HepG2 (cell line): ENCODE measurements at regions not wholly inside any gene's neighbourhood (a gene's known extent, or its start where the extent isn't known, plus 50 kb on each side); places are given as distances from the start of the nearest gene placed in this dataset.
A peak's percentile ranks its signal among the peaks of the same experiment; 100 is the strongest.

Experiments
- ATAC-seq: fragments of 200-7000 bp; cut with Tn5 transposase; 3 replicates; pipeline ENCODE4 v1.9.1; 2020; ENCODE audit warnings: mild to moderate bottlenecking, moderate library complexity
- BruUV-seq: library from RNA; stranded (reverse); fragments of 400-500 nt; replicated peaks from 2 replicates; lab custom pipeline; 2021; lab: Mats Ljungman, UMichigan
- CTCF ChIA-PET: fragments of 300-600 bp; formaldehyde crosslinking; extraction: SDS; loops from one replicate; lab custom pipeline; 2021; ENCODE audit warnings: low total read pairs, inconsistent platforms, low intra/inter-chr PET ratio; lab: Yijun Ruan, JAX
- POLR2A ChIA-PET: fragments of 350-600 bp; sonication (Branson Sonifier 250); formaldehyde crosslinking; loops from one replicate; lab custom pipeline; 2020; ENCODE audit warnings: antibody characterized with exemption, inconsistent platforms; lab: Yijun Ruan, JAX
- DNase-seq: peaks from one replicate; pipeline ENCODE4 v3.0.0-alpha.2; 2015; ENCODE audit warnings: low spot score
- FAIRE-seq: peaks from 3 replicates; lab custom pipeline; 2011; peaks lifted over from hg19 to GRCh38; lab: Jason Lieb, UNC
- H2AFZ ChIP-seq: one replicate; pipeline ENCODE4 v1.6.1; 2011; ENCODE audit warnings: low read length, inconsistent platforms
- H3K27ac ChIP-seq: fragments of 300-600 bp; 3 replicates; pipeline ENCODE4 v1.8.0; 2011; ENCODE audit warnings: mixed run types, mild to moderate bottlenecking, mixed read lengths, low read length, inconsistent platforms; ENCODE audit not compliant: insufficient read depth; ENCODE audit errors: extremely low read length
- H3K27me3 ChIP-seq, 2 experiments: fragments of 200-600 bp in 1 of 2; 2 replicates in 1 of 2; 3 replicates in 1 of 2; pipeline versions ENCODE4 v1.6.0 to v1.8.0; 2011; ENCODE audit warnings: low read length in 2 of 2, mild to moderate bottlenecking in 2 of 2, moderate library complexity in 2 of 2, inconsistent platforms in 1 of 2; ENCODE audit not compliant: insufficient read depth in 2 of 2, control insufficient read depth in 1 of 2
- H3K36me3 ChIP-seq, 2 experiments: fragments of 200-600 bp in 1 of 2; replicated peaks in 1 of 2; 2 replicates in 1 of 2; 3 replicates in 1 of 2; pipeline versions ENCODE4 v1.5.1 to v1.8.0; 2011; ENCODE audit warnings: low read length in 2 of 2, inconsistent platforms in 1 of 2; ENCODE audit not compliant: insufficient read depth in 2 of 2, control insufficient read depth in 1 of 2
- H3K4me1 ChIP-seq: 2 replicates; pipeline ENCODE4 v1.5.1; 2012; ENCODE audit warnings: low read length, inconsistent platforms; ENCODE audit not compliant: insufficient read depth
- H3K4me2 ChIP-seq: 2 replicates; pipeline ENCODE4 v1.6.0; 2011; ENCODE audit warnings: low read depth, low read length, inconsistent platforms
- H3K4me3 ChIP-seq, 3 experiments: fragments of 200-600 bp in 1 of 3; sonication (generic), shearing (Covaris generic) in 1 of 3; replicated peaks in 1 of 3; 2 replicates each; pipeline ENCODE4 v1.5.1; 2011 to 2016; ENCODE audit warnings: low read length in 3 of 3, inconsistent platforms in 2 of 3, low read depth in 2 of 3, mild to moderate bottlenecking in 2 of 3, control low read depth in 1 of 3, mixed read lengths in 1 of 3; ENCODE audit not compliant: insufficient read depth in 1 of 3
- H3K79me2 ChIP-seq: one replicate; pipeline ENCODE4 v1.6.1; 2011; ENCODE audit warnings: low read length, inconsistent platforms; ENCODE audit not compliant: insufficient read depth
- H3K9ac ChIP-seq: 2 replicates; pipeline ENCODE4 v1.6.0; 2011; ENCODE audit warnings: mild to moderate bottlenecking, low read depth, low read length, inconsistent platforms; ENCODE audit not compliant: insufficient read depth
- H3K9me3 ChIP-seq: 2 replicates; pipeline ENCODE4 v1.5.1; 2012; ENCODE audit warnings: mild to moderate bottlenecking, low read length
- H4K20me1 ChIP-seq: 2 replicates; pipeline ENCODE4 v1.6.0; 2011; ENCODE audit warnings: inconsistent platforms, mild to moderate bottlenecking, low read length, moderate library complexity; ENCODE audit not compliant: insufficient read depth
- CEBPB ChIP-seq: IDR thresholded peaks from 2 replicates; pipeline ENCODE4 v1.6.1; 2011; ENCODE audit warnings: low read depth, low read length, improper control_type of control experiment, borderline replicate concordance
- CENPT ChIP-seq: sonication (generic); formaldehyde crosslinking; IDR thresholded peaks from 2 replicates; pipeline ENCODE4 v1.8.0; 2022; ENCODE audit warnings: low read depth, mild to moderate bottlenecking, moderate library complexity, missing genetic modification reagents
- EP300 ChIP-seq, 3 experiments: sonication (generic) in 1 of 3; formaldehyde crosslinking in 1 of 3; IDR thresholded peaks; 2 replicates each; pipeline versions ENCODE4 v1.5.1 to v1.6.1; 2011 to 2020; ENCODE audit warnings: low read depth in 2 of 3, low read length in 2 of 3, borderline replicate concordance in 1 of 3, improper control_type of control experiment in 1 of 3, mild to moderate bottlenecking in 1 of 3, missing genetic modification reagents in 1 of 3, moderate library complexity in 1 of 3
- FOXP1 ChIP-seq, 2 experiments: fragments of 450-650 bp in 1 of 2; IDR thresholded peaks; 2 replicates each; pipeline ENCODE4 v1.6.1; 2017 to 2018; ENCODE audit warnings: antibody characterized with exemption in 1 of 2
- SOX6 ChIP-seq, 2 experiments: fragments of 450-650 bp in 1 of 2; sonication (generic) in 1 of 2; formaldehyde crosslinking in 1 of 2; IDR thresholded peaks; 2 replicates each; pipeline versions ENCODE4 v1.4.0 to v1.6.1; 2017 to 2020; ENCODE audit warnings: antibody characterized with exemption in 1 of 2, mild to moderate bottlenecking in 1 of 2, missing genetic modification reagents in 1 of 2
- THYN1 ChIP-seq: sonication (generic); formaldehyde crosslinking; IDR thresholded peaks from 2 replicates; pipeline ENCODE4 v1.8.1; 2023; ENCODE audit warnings: low read depth, mild to moderate bottlenecking, moderate library complexity, missing genetic modification reagents, borderline replicate concordance
- ZNF136 ChIP-seq: sonication (generic); formaldehyde crosslinking; IDR thresholded peaks from 2 replicates; pipeline ENCODE4 v1.8.1; 2022; ENCODE audit warnings: low read depth, mild to moderate bottlenecking, moderate library complexity, missing genetic modification reagents
- ZNF724P ChIP-seq: sonication (generic); formaldehyde crosslinking; IDR thresholded peaks from 2 replicates; pipeline ENCODE4 v1.8.0; 2022; ENCODE audit warnings: missing genetic modification reagents, borderline replicate concordance
- ZNF768 ChIP-seq: sonication (generic); formaldehyde crosslinking; IDR thresholded peaks from 2 replicates; pipeline ENCODE4 v1.4.0; 2020; ENCODE audit warnings: missing genetic modification reagents
- WGBS: methylation state at CpG from one replicate; pipeline ENCODE4 v1.1.6; 2017; ENCODE audit warnings: low lambda C conversion rate; 5-methylcytosine and 5-hydroxymethylcytosine counted together
- in situ Hi-C: cut with HindIII; loops from 2 replicates; pipeline ENCODE4 v1.10.0; 2017; ENCODE audit warnings: low pct_unique_long_range_greater_than_20kb; ENCODE audit not compliant: extremely low pct_ligation_motif_present
- intact Hi-C: fragments of 100-400 bp; cut with micrococcal nuclease; formaldehyde crosslinking; loops from one replicate; pipeline ENCODE4 v1.10.0; 2022; ENCODE audit not compliant: unreplicated experiment
- TF ChIP-seq, protein P1 (sequence below): sonication (generic); formaldehyde crosslinking; conservative IDR thresholded peaks from 2 replicates; pipeline ENCODE4 v1.8.0; 2022; ENCODE audit warnings: missing genetic modification reagents
- TF ChIP-seq, protein P2 (sequence below): IDR thresholded peaks from 2 replicates; pipeline ENCODE4 v1.6.1; 2016; ENCODE audit warnings: missing genetic modification reagents, missing compliant biosample characterization
- TF ChIP-seq, protein P3 (sequence below): sonication (generic); formaldehyde crosslinking; IDR thresholded peaks from 2 replicates; pipeline ENCODE4 v1.4.0; 2020; ENCODE audit warnings: missing genetic modification reagents
- TF ChIP-seq, protein P4 (sequence below): sonication (generic); formaldehyde crosslinking; IDR thresholded peaks from 2 replicates; pipeline ENCODE4 v1.8.0; 2022; ENCODE audit warnings: mild to moderate bottlenecking, missing genetic modification reagents, moderate library complexity
- TF ChIP-seq, protein P5 (sequence below): IDR thresholded peaks from 2 replicates; pipeline ENCODE4 v1.6.1; 2012; ENCODE audit warnings: low read depth, low read length, improper control_type of control experiment

DNA sequence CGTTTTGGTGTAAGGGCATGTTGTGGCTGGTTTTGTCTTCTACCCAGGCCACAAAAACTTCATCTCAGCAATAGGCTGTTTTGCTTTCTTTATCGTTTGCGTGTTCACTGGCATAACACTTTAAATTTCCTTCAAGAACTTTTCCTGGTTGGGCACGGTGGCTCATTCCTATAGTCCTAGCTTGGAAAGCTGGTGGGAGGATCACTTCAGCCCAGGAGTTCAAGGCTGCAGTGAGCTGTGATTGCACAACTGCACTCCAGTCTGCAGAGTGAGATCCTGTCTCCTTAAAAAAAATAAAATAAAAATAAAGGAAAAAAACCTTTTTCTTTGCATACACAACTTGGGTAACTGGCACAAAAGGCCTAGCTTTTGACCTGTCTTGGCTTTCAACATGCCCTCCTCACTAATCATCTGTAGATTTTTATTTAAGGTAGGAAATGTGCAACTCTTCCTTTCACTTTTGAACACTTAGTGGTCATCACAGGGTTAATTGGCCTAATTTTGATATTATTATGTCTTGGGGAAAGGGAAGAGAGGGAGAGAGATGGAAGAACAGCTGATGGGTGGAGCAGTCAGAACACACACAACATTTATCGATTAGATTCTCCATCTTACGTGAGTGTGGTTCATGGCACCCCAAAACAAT is 78.9 kb upstream of the PSMA6 start:
- POLR2A ChIA-PET = interaction anchor here (0.7 to 3.9 kb wide), 9 partner anchors 10 to 230 kb away, joined by 3 to 36 read pairs (median 5); partner anchors contain the start of genes NFKBIA, PPP2R3C, PRORP and PSMA6
- ATAC-seq (peak; percentile 87), FAIRE-seq (peak; percentile 21), DNase-seq (peak; percentile 75)
- no peaks in the 10 kb centered on the region for H3K36me3 ChIP-seq
- H2AFZ ChIP-seq = no peak overlapping the region
- H3K9me3 ChIP-seq = no peaks in the 10 kb centered on the region
- in situ Hi-C loops (loop anchor here (5.0 kb wide), 1 partner anchor 194 kb away; no protein-coding TSS in a partner anchor), intact Hi-C loops (no loop called here)
- no peak overlapping the region for H3K9ac ChIP-seq
- H4K20me1 ChIP-seq = no peaks in the 10 kb centered on the region
- no peaks in the 10 kb centered on the region for H3K27me3 ChIP-seq
- CTCF ChIA-PET = no interaction called here
- no peak overlapping the region; the same call in 1 of the 2 replicates for H3K4me2 ChIP-seq
- no peak overlapping the region for H3K27ac ChIP-seq
- WGBS = 68% methylated on average over 6 of the region's 6 CpGs
- no TSS peak for BruUV-seq
- H3K4me1 ChIP-seq = peaks cover 25% of the 10 kb centered on the region
- no peaks in the 10 kb centered on the region for H3K79me2 ChIP-seq
- H3K4me3 ChIP-seq = no peak overlapping the region; a peak in 1 of 6 replicates
- TF ChIP-seq ZNF768 (CRISPR knock-in tag) (no peak), FOXP1 (IDR thresholded peaks at IDR 0.05) (no peak), FOXP1 (CRISPR knock-in tag; IDR thresholded peaks at IDR 0.05) (no peak), ZNF724P (CRISPR knock-in tag) (peak; percentile 62; the same call in 1 of the 2 replicates), THYN1 (CRISPR knock-in tag) (no peak), ZNF136 (CRISPR knock-in tag) (no peak), EP300 (IDR thresholded peaks at IDR 0.05; ENCODE audit: low read depth in 2 of 2, low read length in 2 of 2) (peak in 1 of 2 experiments; percentile 39; a peak in 1 of 4 replicates), EP300 (CRISPR knock-in tag; IDR thresholded peaks at IDR 0.05; ENCODE audit: borderline replicate concordance) (peak; percentile 11; the same call in 1 of the 2 replicates), CEBPB (peak; percentile 97; the same call in 1 of the 2 replicates), CENPT (CRISPR knock-in tag) (no peak), SOX6 (IDR thresholded peaks at IDR 0.05) (no peak), SOX6 (CRISPR knock-in tag; IDR thresholded peaks at IDR 0.05) (peak; percentile 53)
- TF ChIP-seq, protein P1, sequence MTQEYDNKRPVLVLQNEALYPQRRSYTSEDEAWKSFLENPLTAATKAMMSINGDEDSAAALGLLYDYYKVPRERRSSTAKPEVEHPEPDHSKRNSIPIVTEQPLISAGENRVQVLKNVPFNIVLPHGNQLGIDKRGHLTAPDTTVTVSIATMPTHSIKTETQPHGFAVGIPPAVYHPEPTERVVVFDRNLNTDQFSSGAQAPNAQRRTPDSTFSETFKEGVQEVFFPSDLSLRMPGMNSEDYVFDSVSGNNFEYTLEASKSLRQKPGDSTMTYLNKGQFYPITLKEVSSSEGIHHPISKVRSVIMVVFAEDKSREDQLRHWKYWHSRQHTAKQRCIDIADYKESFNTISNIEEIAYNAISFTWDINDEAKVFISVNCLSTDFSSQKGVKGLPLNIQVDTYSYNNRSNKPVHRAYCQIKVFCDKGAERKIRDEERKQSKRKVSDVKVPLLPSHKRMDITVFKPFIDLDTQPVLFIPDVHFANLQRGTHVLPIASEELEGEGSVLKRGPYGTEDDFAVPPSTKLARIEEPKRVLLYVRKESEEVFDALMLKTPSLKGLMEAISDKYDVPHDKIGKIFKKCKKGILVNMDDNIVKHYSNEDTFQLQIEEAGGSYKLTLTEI (CRISPR knock-in tag) = no peak
- TF ChIP-seq, protein P2, sequence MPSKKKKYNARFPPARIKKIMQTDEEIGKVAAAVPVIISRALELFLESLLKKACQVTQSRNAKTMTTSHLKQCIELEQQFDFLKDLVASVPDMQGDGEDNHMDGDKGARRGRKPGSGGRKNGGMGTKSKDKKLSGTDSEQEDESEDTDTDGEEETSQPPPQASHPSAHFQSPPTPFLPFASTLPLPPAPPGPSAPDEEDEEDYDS (CRISPR knock-in tag) = peak; percentile 53; the same call in 1 of the 2 replicates
- TF ChIP-seq, protein P3, sequence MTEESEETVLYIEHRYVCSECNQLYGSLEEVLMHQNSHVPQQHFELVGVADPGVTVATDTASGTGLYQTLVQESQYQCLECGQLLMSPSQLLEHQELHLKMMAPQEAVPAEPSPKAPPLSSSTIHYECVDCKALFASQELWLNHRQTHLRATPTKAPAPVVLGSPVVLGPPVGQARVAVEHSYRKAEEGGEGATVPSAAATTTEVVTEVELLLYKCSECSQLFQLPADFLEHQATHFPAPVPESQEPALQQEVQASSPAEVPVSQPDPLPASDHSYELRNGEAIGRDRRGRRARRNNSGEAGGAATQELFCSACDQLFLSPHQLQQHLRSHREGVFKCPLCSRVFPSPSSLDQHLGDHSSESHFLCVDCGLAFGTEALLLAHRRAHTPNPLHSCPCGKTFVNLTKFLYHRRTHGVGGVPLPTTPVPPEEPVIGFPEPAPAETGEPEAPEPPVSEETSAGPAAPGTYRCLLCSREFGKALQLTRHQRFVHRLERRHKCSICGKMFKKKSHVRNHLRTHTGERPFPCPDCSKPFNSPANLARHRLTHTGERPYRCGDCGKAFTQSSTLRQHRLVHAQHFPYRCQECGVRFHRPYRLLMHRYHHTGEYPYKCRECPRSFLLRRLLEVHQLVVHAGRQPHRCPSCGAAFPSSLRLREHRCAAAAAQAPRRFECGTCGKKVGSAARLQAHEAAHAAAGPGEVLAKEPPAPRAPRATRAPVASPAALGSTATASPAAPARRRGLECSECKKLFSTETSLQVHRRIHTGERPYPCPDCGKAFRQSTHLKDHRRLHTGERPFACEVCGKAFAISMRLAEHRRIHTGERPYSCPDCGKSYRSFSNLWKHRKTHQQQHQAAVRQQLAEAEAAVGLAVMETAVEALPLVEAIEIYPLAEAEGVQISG (CRISPR knock-in tag) = peak; percentile 44; the same call in 1 of the 2 replicates
- TF ChIP-seq, protein P4, sequence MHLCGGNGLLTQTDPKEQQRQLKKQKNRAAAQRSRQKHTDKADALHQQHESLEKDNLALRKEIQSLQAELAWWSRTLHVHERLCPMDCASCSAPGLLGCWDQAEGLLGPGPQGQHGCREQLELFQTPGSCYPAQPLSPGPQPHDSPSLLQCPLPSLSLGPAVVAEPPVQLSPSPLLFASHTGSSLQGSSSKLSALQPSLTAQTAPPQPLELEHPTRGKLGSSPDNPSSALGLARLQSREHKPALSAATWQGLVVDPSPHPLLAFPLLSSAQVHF (CRISPR knock-in tag) = no peak
- TF ChIP-seq, protein P5, sequence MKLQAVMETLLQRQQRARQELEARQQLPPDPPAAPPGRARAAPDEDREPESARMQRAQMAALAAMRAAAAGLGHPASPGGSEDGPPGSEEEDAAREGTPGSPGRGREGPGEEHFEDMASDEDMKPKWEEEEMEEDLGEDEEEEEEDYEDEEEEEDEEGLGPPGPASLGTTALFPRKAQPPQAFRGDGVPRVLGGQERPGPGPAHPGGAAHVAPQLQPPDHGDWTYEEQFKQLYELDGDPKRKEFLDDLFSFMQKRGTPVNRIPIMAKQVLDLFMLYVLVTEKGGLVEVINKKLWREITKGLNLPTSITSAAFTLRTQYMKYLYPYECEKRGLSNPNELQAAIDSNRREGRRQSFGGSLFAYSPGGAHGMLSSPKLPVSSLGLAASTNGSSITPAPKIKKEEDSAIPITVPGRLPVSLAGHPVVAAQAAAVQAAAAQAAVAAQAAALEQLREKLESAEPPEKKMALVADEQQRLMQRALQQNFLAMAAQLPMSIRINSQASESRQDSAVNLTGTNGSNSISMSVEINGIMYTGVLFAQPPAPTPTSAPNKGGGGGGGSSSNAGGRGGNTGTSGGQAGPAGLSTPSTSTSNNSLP = no peak
